ENCODE measurements at regions not wholly inside any gene's neighbourhood (a gene's known extent, or its start where the extent isn't known, plus 50 kb on each side); places are given as distances from the start of the nearest gene placed in this dataset.

GRCh38 chrX:22345884-22346283 lies 73.2 kb downstream of the CBLL2 start:
- no peak for TF ChIP-seq CTCF (IDR thresholded peaks at IDR 0.05)
- TF ChIP-seq ZNF121 (CRISPR knock-in tag; IDR thresholded peaks at IDR 0.05), result no peak
- TF ChIP-seq NFYB (CRISPR knock-in tag; conservative IDR thresholded peaks at IDR 0.05; ENCODE audit: low read depth), result no peak
- TF ChIP-seq, protein P1, sequence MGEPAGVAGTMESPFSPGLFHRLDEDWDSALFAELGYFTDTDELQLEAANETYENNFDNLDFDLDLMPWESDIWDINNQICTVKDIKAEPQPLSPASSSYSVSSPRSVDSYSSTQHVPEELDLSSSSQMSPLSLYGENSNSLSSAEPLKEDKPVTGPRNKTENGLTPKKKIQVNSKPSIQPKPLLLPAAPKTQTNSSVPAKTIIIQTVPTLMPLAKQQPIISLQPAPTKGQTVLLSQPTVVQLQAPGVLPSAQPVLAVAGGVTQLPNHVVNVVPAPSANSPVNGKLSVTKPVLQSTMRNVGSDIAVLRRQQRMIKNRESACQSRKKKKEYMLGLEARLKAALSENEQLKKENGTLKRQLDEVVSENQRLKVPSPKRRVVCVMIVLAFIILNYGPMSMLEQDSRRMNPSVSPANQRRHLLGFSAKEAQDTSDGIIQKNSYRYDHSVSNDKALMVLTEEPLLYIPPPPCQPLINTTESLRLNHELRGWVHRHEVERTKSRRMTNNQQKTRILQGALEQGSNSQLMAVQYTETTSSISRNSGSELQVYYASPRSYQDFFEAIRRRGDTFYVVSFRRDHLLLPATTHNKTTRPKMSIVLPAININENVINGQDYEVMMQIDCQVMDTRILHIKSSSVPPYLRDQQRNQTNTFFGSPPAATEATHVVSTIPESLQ (CRISPR knock-in tag; IDR thresholded peaks at IDR 0.05), result no peak
- no peak for TF ChIP-seq ZBTB21 (CRISPR knock-in tag; IDR thresholded peaks at IDR 0.05; ENCODE audit: borderline replicate concordance)
- TF ChIP-seq TEAD4 (CRISPR knock-in tag; IDR thresholded peaks at IDR 0.05), result no peak
- TF ChIP-seq, protein P2, sequence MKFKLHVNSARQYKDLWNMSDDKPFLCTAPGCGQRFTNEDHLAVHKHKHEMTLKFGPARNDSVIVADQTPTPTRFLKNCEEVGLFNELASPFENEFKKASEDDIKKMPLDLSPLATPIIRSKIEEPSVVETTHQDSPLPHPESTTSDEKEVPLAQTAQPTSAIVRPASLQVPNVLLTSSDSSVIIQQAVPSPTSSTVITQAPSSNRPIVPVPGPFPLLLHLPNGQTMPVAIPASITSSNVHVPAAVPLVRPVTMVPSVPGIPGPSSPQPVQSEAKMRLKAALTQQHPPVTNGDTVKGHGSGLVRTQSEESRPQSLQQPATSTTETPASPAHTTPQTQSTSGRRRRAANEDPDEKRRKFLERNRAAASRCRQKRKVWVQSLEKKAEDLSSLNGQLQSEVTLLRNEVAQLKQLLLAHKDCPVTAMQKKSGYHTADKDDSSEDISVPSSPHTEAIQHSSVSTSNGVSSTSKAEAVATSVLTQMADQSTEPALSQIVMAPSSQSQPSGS (CRISPR knock-in tag; IDR thresholded peaks at IDR 0.05; ENCODE audit: borderline replicate concordance, low read depth), result no peak
- TF ChIP-seq, protein P3, sequence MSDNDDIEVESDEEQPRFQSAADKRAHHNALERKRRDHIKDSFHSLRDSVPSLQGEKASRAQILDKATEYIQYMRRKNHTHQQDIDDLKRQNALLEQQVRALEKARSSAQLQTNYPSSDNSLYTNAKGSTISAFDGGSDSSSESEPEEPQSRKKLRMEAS (CRISPR knock-in tag; IDR thresholded peaks at IDR 0.05), result no peak
- TF ChIP-seq, protein P4, sequence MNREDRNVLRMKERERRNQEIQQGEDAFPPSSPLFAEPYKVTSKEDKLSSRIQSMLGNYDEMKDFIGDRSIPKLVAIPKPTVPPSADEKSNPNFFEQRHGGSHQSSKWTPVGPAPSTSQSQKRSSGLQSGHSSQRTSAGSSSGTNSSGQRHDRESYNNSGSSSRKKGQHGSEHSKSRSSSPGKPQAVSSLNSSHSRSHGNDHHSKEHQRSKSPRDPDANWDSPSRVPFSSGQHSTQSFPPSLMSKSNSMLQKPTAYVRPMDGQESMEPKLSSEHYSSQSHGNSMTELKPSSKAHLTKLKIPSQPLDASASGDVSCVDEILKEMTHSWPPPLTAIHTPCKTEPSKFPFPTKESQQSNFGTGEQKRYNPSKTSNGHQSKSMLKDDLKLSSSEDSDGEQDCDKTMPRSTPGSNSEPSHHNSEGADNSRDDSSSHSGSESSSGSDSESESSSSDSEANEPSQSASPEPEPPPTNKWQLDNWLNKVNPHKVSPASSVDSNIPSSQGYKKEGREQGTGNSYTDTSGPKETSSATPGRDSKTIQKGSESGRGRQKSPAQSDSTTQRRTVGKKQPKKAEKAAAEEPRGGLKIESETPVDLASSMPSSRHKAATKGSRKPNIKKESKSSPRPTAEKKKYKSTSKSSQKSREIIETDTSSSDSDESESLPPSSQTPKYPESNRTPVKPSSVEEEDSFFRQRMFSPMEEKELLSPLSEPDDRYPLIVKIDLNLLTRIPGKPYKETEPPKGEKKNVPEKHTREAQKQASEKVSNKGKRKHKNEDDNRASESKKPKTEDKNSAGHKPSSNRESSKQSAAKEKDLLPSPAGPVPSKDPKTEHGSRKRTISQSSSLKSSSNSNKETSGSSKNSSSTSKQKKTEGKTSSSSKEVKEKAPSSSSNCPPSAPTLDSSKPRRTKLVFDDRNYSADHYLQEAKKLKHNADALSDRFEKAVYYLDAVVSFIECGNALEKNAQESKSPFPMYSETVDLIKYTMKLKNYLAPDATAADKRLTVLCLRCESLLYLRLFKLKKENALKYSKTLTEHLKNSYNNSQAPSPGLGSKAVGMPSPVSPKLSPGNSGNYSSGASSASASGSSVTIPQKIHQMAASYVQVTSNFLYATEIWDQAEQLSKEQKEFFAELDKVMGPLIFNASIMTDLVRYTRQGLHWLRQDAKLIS (CRISPR knock-in tag; IDR thresholded peaks at IDR 0.05; ENCODE audit: borderline replicate concordance), result no peak
- no peak for TF ChIP-seq CREM (CRISPR knock-in tag; IDR thresholded peaks at IDR 0.05)
- TF ChIP-seq SP1 (CRISPR knock-in tag; conservative IDR thresholded peaks at IDR 0.05), result no peak
- no peak for TF ChIP-seq GRHL2 (CRISPR knock-in tag; IDR thresholded peaks at IDR 0.05; ENCODE audit: insufficient replicate concordance, severe bottlenecking)
- no peak for TF ChIP-seq ELF4 (CRISPR knock-in tag; IDR thresholded peaks at IDR 0.05; ENCODE audit: low read depth)
- no peak for TF ChIP-seq ZNF138 (CRISPR knock-in tag; conservative IDR thresholded peaks at IDR 0.05)

Measured in WTC11 (cell line).